ENCODE measurements at regions not wholly inside any gene's neighbourhood (a gene's known extent, or its start where the extent isn't known, plus 50 kb on each side); places are given as distances from the start of the nearest gene placed in this dataset.

GRCh38 chrX:107577933-107578332 is 50.4 kb upstream of the PRPS1 start:
- WGBS (ENCODE audit: insufficient coverage): no CpG with 5 or more reads among the region's 2 CpGs
- Mint-ChIP-seq H3K9me3 (peaks cover 0 to 4% (median 0%) of the 10 kb centered on the region in 7 donors), H3K27me3 (ENCODE audit: low read depth in 3 of 3) (peaks cover 0 to 6% (median 2%) of the 10 kb centered on the region in 3 donors), H3K4me3 (no peak overlapping the region), H3K4me1 (no peaks in the 10 kb centered on the region), H3K27ac (no peak overlapping the region), H3K36me3 (no peaks in the 10 kb centered on the region)
- TF ChIP-seq CTCF (IDR thresholded peaks at IDR 0.05): no peak
- H3K4me2 ChIP-seq (replicated peaks; ENCODE audit: extremely low read depth, low read length, poor library complexity, severe bottlenecking): no peak overlapping the region
- no peak overlapping the region for H3K4me3 ChIP-seq (replicated peaks in 1 of 3; ENCODE audit: low read depth in 2 of 3, low read length in 3 of 3)
- no peaks in the 10 kb centered on the region for H3K4me1 ChIP-seq (ENCODE audit: control insufficient read depth in 1 of 2, insufficient read depth in 2 of 2, low read length in 2 of 2)
- no peaks in the 10 kb centered on the region for H3K27me3 ChIP-seq (ENCODE audit: control insufficient read depth in 2 of 2, insufficient read depth in 2 of 2, low read length in 2 of 2)
- intact Hi-C loops (cut with micrococcal nuclease): no loop called here
- H3K27ac ChIP-seq (ENCODE audit: low read depth in 1 of 2, low read length in 2 of 2): no peak overlapping the region
- no peaks in the 10 kb centered on the region for H3K79me2 ChIP-seq (ENCODE audit: insufficient read depth, low read length)
- H4K20me1 ChIP-seq (ENCODE audit: insufficient read depth, low read length): no peaks in the 10 kb centered on the region
- H3K36me3 ChIP-seq (replicated peaks in 1 of 2; ENCODE audit: control insufficient read depth in 1 of 2, insufficient read depth in 2 of 2, low read length in 2 of 2): no peaks in the 10 kb centered on the region
- no peak for DNase-seq
- no peak overlapping the region for H2AFZ ChIP-seq (ENCODE audit: insufficient read depth, low read depth, low read length, poor library complexity, severe bottlenecking)
- no peak overlapping the region for H3K9ac ChIP-seq (ENCODE audit: insufficient read depth, low read length, poor library complexity, severe bottlenecking)
- H3K9me3 ChIP-seq (replicated peaks in 1 of 2; ENCODE audit: control insufficient read depth in 1 of 2, insufficient read depth in 1 of 2, low read length in 2 of 2): no peaks in the 10 kb centered on the region

Data from CD14-positive monocyte (primary cell).